GM18519 (cell line): ENCODE measurements at regions not wholly inside any gene's neighbourhood (a gene's known extent, or its start where the extent isn't known, plus 50 kb on each side); places are given as distances from the start of the nearest gene placed in this dataset.

Experiments used
- ATAC-seq: cut with Tn5 transposase; IDR thresholded peaks from one replicate; pipeline ENCODE4 v1.9.1; 2021; ENCODE audit warnings: mild to moderate bottlenecking, moderate library complexity; ENCODE audit not compliant: unreplicated experiment, low FRiP score

DNA sequence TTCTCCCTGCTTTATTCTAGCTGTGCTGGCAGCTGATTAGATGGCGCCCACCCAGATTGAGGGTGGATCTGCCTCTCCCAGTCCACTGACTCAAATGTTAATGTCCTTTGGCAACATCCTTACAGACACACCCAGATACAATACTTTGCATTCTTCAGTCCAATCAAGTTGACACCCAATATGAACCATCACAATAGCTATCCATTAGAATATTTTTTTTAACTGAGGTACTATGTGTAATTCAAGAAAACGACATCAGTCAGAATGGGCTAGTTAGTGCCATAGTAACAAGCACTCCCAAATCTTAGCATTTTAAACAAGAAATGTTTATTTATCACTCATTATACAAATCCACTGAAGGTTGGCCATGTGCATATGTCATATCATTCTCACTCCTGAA, 723.1 kb downstream of the NR2F2 start:
- ATAC-seq: no peak

DNA sequence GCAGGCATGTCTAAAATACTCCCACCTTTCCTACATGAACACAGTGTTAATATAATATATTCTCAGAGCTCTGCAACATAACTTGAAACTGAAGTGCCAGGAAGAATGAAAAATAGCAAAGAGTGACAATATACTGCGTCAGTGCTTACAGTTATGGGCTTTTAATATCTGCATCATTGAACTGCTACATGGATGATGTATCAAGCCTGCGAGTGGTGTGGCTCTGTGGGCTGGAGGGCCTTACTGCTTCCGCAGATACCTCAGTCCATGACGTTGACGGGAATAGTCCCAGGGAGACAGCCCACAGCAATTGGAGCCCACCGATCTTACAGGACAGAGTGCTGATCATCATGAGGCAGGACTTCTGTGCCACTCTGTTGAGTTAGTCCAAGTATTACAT, 727.0 kb downstream of the NR2F2 start:
- no peak for ATAC-seq

DNA sequence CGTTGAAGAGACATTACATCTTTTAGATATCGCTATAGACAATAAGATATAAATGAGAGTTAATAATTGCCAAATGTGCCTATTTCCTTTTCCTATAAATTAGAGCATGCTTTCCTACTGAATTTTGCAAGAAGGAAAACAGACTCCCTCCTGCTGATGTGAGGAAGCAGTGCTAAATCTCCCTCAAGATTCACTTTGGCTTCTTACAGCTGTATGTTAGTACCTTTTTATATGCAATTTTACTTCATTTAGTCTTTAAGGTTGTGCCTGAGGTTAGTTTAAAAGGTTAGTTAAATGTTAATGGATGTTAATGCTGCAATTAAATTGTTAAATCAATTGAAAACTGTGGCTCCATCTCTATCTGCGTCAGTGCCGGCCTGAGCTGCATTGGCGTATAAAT, 728.8 kb downstream of the NR2F2 start:
- ATAC-seq: no peak

DNA sequence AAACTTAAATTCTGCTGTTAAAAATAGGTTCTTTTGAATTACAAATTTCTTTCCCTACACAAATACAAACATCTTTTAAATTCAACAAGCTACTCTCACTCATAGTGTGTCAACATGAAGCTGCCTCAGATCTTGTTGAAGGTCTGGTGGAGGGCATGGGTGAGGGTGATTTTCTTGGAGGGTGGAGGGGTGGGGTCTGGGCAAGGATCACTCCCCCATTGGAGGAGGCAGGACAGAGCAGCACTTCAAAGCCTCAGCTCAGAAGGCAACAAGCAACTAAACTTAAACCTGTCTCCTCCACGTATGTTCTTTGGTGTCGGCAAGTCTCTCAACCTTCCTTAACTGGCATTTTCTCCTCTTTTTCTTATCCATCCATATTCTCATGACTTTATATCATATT, 730.9 kb downstream of the NR2F2 start:
- no peak for ATAC-seq

DNA sequence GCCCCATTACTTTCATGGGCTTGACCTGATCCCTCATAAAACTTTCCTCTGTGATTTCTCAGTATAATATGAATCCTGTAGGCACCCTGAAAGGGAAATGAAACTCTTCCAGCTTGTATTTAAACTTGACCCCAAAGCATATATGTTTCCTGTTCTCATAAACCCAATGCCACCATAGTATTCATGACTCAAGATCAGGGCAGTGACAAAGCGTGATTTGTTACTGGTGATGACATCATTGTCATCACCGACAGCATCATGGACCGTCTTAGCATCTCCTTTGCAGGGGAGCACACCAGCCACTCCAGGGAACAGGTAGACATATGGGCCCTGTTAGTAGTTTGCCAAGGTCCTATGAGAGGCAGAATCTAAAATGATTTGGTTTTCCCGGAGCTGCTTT, 741.2 kb downstream of the NR2F2 start:
- no peak for ATAC-seq

DNA sequence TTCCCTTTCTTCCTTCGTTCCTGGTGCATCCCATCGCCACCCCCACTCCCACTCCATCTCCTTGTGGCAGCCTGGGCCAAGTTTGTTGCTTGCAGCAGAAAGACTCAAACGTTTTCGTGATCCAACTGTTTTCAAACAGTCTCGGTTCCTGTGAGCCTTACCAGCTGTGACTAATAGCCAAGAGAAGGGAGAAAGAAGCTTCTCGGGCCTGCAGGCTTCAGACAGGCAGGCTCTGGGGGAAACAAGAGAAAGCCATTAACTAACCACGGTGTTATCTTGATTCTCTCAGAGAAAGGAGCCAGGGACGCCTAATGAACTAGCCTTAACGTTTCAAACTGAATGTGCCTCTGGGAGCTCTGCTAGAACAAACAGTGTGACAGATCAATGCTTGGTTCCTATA, 742.0 kb downstream of the NR2F2 start:
- ATAC-seq: no peak

DNA sequence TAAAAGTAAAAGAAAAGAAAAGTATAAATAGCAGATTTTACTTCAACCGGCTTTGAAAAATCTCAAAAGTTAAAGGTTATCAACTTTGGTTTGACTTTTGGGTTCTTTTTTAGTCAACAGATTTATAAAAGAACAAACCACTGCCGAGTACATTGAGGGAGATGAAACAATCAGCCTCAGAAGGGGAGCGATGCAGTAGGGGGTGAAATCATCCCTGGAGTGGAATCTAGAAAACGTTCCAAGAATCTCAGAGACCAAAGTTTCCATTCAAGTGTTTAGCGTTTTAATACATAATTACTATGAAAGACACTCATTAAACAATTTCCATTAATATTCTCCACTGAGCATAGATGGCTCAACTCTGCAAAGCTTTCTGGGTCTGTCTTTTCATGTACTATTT, 745.5 kb downstream of the NR2F2 start:
- no peak for ATAC-seq

DNA sequence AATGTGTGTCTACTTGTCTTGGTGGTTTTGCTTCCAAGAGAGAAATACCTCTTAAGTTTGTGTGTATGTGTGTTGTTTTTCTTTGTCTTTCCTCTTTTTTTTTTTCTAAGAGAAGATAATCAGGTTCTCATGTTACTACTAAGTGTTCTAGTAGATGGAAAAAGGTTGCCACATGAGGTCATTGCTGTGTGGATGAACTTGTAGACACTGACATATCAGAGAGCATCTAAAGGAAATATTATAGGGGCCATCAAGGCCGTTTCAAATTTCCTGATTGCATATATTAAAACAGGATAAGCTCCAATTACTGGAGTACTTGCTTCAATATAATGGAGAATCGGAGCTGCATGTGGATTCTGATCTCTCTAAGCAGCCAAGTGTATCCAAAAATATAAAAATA, 747.5 kb downstream of the NR2F2 start:
- ATAC-seq: no peak

DNA sequence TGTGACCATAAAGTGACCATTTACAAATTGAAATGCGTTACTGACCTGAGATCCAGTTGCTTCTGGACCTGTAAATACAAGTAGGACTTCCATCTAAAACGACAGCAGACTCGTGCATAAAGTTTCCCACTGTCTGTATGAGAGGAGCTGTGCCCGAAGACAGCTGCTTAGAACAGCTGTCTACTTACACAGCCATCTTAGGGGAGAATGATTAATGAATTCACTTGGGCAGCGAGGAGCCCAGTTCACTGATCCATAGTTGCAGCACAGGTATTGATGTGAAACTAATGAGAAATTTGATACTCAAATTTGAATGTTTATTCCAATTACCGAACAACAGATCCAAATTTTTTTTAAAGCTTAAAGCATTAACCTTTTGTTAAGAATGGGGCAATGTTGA, 748.1 kb downstream of the NR2F2 start:
- ATAC-seq: no peak

DNA sequence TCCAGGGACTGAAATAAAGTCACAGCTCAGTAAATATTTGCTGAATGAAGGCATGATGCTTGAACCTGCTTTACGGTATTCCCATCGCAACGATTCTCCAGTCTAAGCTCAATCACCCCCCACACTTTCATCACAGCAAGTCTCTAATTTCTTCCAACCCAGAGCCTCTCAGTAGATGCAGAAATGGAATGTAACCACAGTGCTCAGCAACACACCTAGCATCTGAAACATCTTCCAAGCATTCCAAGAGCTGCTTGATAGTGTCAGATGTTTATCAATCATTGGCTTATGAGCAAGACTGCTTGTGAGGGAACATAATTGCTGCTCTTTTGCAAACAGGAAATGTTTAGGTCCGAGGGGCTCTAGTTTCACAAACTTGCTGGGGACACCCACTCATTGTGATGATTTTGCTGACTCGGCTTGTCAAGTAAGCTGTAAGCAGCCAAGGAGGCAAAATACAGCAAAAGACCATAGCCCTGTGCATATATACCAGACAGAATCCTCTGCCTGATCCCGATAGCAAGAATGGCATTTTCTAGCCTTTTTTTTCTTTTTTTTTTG, 751.2 kb downstream of the NR2F2 start:
- no peak for ATAC-seq

DNA sequence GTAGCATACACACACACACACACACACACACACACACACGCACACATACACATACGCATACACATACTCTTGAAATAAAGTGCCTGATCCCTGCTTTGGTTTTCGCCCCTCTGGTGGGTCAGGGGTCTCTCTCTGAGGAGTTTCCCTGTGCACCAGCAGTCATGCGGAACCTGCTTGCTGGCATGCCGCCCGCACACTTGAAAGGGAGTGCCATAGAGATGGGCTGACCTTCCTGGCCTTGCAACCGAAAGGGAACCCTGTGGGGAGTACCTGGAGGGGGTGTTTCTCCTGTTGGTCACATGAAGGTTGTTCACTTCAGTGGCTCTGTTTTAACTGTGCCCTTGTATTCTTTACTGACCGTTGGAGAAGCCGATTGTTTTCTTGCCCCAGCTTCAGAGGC, 752.3 kb downstream of the NR2F2 start:
- ATAC-seq: no peak

DNA sequence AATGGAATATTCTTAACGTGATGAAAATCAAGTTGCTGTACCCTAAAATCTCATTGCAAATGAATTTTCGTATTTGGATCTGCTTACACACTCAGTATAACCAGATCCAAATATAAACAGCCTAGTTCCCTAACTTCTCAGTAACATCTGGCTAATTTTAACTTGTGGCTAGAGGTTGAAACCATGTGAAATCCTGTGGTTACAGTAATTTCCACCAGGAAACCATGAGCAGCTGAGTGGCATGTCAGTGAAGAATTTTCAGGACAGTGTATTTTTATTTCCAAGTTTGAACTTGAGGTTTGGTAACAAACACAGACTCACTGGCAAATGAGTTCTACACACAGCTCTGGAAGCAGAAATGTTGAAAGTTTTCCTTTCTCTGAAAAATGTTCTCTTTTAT, 754.1 kb downstream of the NR2F2 start:
- no peak for ATAC-seq

DNA sequence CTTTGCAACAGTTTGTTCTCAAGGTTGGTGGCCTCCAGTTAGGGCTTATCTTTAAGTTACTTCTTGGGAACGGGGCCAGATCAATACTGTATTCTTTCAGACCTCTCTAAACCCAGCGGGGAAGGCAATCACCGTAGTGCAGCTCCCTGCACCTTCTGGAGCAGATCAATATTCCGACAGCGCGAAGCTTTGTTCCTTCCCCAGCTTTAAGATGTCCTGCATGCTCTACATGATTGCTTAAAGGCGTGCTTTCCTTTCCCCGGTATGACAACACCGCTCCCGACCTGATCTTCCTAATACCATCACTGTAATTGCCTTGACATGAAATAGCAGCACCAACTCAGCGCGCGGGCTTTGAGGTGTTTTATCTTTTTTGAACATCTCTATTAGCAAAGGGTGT, 755.2 kb downstream of the NR2F2 start:
- no peak for ATAC-seq

DNA sequence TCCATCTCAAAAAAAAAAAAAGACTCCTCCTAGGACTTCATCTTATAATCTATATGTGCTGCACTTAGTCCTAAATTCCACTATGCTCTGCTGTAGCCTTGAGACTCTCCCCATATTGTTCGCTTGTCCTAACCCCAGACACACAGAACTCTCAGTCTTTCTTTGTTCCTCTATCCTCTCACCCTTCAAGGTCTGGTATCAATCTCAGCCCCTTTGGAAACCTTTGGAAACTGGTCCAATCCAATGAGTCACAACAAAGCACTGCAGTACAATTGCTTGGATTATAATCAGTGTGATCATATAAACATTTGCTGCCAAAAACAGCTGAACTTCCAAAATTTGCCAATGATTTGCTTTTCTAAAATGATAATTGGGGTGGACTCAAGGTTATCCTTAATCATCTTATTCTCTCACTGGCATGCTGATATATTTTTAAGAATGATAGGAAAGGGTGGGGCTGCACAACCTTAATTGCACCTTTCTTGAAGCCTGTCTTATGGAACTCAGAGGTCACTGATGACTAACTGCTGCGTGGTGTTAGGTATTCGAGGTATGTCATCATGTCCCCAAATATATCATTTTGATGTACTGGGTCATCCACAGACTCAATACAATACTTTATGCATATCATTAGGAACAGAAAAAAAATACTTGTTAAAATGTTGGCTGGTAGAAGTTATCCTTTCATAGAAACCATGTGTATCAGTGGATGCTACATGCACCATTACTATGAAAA, 756.7 kb downstream of the NR2F2 start:
- no peak for ATAC-seq

DNA sequence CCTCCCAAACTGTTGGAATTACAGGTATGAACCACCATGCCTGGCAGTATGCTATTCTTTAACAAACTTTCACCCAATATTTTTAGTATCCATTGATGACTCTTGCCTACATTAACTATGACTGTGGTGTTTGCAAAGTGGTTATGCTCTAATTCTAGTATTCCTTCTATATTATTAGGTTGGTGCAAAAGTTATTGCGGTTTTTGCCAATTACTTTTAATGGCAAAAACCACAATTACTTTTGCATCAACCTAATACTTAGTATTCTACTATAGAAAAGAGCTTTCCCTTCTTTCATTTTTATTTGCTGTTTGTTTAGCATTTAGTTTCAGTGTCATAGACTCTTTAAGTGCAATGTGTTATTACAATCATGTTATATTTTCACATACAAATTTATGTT, 760.6 kb downstream of the NR2F2 start:
- ATAC-seq: no peak

DNA sequence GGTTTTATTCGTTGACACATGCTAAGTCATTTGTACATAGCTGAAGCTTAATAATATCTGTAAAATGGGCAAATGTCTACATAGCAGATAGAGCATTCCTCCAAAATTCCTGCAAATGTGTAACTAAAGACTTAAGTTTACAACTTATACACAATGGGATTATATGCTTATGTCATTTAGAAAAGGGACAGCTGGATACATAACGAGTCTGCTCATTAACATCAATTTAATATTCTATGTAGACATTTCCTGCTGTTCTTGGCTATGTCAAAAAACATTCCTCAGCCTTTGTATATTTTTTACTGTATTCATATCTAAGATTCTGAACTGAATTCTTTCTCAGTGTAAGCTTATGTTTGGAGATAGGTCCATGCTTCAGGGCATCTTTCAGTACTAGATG, 762.2 kb downstream of the NR2F2 start:
- no peak for ATAC-seq

DNA sequence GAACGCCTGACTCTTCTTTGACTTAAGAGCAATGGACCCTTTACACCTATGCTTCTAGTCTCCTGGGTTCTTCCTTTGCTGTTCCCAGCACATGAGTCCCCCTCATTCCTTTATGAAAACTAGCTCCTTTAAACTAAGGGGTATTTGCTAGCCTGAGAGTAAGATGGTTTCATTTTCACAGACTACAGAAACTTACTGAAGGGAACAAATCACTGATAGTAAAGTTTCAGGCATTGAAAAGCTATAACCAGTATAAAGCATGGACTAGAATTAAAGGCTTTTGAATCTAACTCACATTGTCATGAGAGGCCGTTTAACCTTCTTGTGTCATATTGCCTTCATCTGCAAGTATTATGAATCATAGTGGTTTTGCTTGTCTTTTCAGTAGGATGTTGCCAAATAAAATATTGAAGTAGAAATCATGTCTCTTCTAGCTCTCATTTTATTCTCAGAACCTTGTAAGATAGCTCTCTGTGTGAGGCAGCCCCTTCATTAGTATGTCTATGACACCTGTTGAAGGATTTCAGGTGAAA, 765.9 kb downstream of the NR2F2 start:
- no peak for ATAC-seq

DNA sequence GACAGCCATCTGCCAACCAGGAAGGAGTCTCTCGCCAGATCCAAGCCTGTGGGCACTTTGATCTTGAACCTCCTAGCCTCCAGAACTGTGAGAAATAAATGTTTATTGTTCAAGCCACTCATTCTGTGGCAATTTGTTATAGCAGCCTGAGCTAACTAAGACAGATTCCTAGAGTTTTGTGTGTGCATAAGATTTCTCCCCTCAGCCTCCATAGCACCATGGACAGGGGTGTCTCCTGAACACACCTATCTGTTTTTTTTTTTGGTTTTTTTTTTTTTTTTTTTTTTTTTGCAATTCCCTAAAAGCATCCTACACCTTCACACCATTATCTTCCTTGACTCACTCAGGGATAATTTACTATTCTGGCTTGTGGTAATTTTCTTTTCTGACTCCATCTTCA, 768.5 kb downstream of the NR2F2 start:
- ATAC-seq: no peak

DNA sequence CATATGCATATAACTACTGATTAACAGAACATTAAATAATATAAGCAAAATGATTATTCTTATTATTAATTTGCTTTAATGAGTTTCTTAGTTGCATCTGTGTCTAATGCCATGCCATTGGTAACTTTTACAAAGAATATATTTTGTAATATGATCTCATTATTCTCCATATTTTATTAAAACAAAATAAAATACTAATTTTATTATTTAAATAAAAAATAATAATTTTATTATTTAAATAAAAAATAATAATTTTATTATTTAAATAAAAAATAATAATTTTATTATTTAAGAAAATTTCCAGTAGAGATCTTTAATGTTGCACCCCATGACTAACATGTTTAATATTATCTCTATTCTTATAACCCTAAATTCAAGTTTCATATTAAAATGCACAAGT, 771.1 kb downstream of the NR2F2 start:
- no peak for ATAC-seq

DNA sequence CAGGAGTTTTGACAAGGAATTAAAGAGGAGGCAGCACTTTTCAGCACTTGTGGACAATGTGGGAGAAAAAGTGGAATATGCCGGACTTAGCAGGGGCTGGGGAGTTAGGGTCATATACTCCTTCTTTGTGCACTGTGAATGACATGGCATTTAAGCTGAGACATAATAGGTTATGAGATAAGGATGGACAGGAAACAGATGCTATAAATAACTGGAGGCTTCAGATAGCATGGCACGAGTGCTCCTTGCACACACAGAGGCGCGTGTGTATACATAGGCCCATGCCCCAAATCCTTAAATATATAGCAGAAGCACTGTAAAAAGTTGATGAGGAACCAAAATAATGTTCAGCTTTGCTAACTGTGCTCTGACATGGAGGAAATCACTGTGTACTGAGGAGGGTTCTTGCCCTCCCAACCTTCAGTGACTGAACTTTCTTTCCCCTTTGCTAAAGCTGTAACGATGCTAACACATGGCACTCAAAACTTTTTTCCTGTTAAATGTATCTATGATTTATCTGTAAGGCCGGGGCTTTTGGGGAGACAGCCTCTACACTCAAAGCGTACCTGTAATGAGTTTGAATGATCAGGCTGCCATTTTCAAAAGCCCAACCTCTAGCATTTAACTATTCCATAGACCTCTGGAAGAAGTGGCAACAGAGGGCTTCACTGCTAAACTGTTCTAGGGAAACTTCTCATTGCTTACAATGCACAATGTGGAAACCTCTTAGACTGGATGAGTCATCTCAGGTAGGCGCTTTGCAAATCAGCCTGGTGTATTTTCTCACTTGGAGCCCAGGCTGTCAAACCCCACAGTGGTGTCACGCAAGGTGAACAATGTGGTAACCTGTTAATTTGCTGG, 784.6 kb downstream of the NR2F2 start:
- no peak for ATAC-seq

DNA sequence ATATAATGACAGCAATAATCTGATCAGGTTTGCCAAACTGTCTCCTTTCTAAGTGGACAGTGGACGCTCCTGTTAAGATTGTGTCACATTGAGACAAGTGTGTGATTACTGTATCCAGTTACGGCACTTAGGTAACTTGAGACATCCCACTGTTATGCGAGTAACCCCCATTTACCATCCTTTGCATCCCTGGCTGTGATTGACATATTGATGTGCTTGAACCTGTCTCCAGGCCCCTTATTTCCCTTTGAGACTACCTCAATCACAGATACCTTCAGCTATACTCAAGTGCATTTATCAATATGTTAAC, 785.2 kb downstream of the NR2F2 start:
- ATAC-seq: no peak

DNA sequence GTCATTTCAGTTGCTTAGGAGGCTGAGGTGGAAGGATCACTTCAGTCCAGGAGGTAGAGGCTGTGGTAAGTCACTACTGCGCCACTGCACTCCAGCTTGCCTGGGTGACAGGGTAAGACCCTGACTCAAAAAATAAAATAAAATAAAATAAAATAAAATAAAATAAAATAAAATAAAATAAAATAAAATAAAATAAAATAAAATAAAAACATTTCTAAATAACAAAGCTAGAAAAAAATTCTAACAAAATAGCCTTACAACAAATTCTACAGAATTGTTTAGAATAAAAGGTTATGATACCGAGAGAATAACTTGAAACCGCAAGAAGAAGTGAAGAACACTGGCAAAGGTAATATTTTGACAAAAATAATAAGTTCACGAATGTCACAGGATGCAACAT, 794.3 kb downstream of the NR2F2 start:
- no peak for ATAC-seq
